Smooth muscle cell (in vitro differentiated cells): ENCODE measurements at regions not wholly inside any gene's neighbourhood (a gene's known extent, or its start where the extent isn't known, plus 50 kb on each side); places are given as distances from the start of the nearest gene placed in this dataset.

Source experiments
- DNase-seq: peaks from one replicate; lab custom pipeline; 2025; ENCODE audit not compliant: unreplicated experiment; lab: John Stamatoyannopoulos, UW
- H2AFZ ChIP-seq: fragments of 200-600 bp; sonication (generic); 2 replicates; pipeline ENCODE4 v1.6.0; 2016; ENCODE audit warnings: antibody characterized with exemption, low read depth, mild to moderate bottlenecking
- H3F3A ChIP-seq: fragments of 200-600 bp; sonication (generic); 2 replicates; pipeline ENCODE4 v1.6.0; 2017; ENCODE audit warnings: antibody characterized with exemption, low read depth
- H3K27ac ChIP-seq: fragments of 200-600 bp; sonication (generic); 2 replicates; pipeline ENCODE4 v1.5.1; 2016; ENCODE audit warnings: low read depth, mild to moderate bottlenecking
- H3K27me3 ChIP-seq: fragments of 200-600 bp; sonication (generic); 2 replicates; pipeline ENCODE4 v1.6.1; 2016; ENCODE audit warnings: low read depth, mild to moderate bottlenecking
- H3K36me3 ChIP-seq: fragments of 200-600 bp; sonication (generic); 2 replicates; pipeline ENCODE4 v1.5.1; 2016; ENCODE audit warnings: low read depth
- H3K4me1 ChIP-seq: fragments of 200-600 bp; sonication (generic); 2 replicates; pipeline ENCODE4 v1.5.1; 2016; ENCODE audit warnings: low read depth
- H3K4me2 ChIP-seq: fragments of 200-600 bp; sonication (generic); 2 replicates; pipeline ENCODE4 v1.6.0; 2016; ENCODE audit warnings: mild to moderate bottlenecking
- H3K4me3 ChIP-seq: fragments of 200-600 bp; sonication (generic); 2 replicates; pipeline ENCODE4 v1.5.1; 2016; ENCODE audit warnings: mild to moderate bottlenecking
- H3K79me2 ChIP-seq: fragments of 200-600 bp; sonication (generic); 2 replicates; pipeline ENCODE4 v1.6.0; 2016; ENCODE audit warnings: low read depth, mild to moderate bottlenecking
- H3K9ac ChIP-seq: fragments of 200-600 bp; sonication (generic); 2 replicates; pipeline ENCODE4 v1.6.0; 2016; ENCODE audit warnings: low read depth
- H3K9me3 ChIP-seq: fragments of 200-600 bp; sonication (generic); replicated peaks from 2 replicates; pipeline ENCODE4 v1.5.1; 2016; ENCODE audit warnings: low read depth
- H4K20me1 ChIP-seq: fragments of 200-600 bp; sonication (generic); 2 replicates; pipeline ENCODE4 v1.6.0; 2016; ENCODE audit warnings: low read depth
- CTCF ChIP-seq: fragments of 200-600 bp; sonication (generic); IDR thresholded peaks from 2 replicates; pipeline ENCODE4 v1.5.1; 2017; ENCODE audit warnings: borderline replicate concordance, mild to moderate bottlenecking, antibody characterized with exemption; ENCODE audit not compliant: insufficient read depth, poor library complexity, severe bottlenecking
- WGBS: methylation state at CpG from one replicate; pipeline ENCODE4 v1.1.7; 2016; ENCODE audit warnings: low lambda C conversion rate; 5-methylcytosine and 5-hydroxymethylcytosine counted together

GRCh38 chr14:98608071-98609060 lies 663.6 kb downstream of the BCL11B start:
- DNase-seq, result no peak
- H3F3A ChIP-seq, result no peaks in the 10 kb centered on the region
- no peaks in the 10 kb centered on the region for H3K36me3 ChIP-seq
- no peak overlapping the region for H2AFZ ChIP-seq
- no peaks in the 10 kb centered on the region for H4K20me1 ChIP-seq
- H3K4me3 ChIP-seq, result no peak overlapping the region
- no peak overlapping the region for H3K4me2 ChIP-seq
- 93% methylated on average over 11 of the region's 11 CpGs for WGBS
- TF ChIP-seq CTCF, result no peak
- H3K27me3 ChIP-seq, result no peaks in the 10 kb centered on the region
- H3K9ac ChIP-seq, result no peak overlapping the region
- H3K27ac ChIP-seq, result no peak overlapping the region
- no peaks in the 10 kb centered on the region for H3K4me1 ChIP-seq
- H3K79me2 ChIP-seq, result no peaks in the 10 kb centered on the region
- H3K9me3 ChIP-seq, result no peaks in the 10 kb centered on the region

- Histone ChIP-seq H3F3A (no peaks in the 10 kb centered on the region), H3K9me3 (no peaks in the 10 kb centered on the region), H3K36me3 (no peaks in the 10 kb centered on the region), H4K20me1 (no peaks in the 10 kb centered on the region), H3K27me3 (no peaks in the 10 kb centered on the region), H3K79me2 (no peaks in the 10 kb centered on the region), H2AFZ (no peak overlapping the region), H3K4me3 (no peak overlapping the region), H3K9ac (no peak overlapping the region), H3K4me1 (no peaks in the 10 kb centered on the region), H3K4me2 (no peak overlapping the region), H3K27ac (no peak overlapping the region)
- WGBS, result 88% methylated on average over 6 of the region's 6 CpGs
- no peak for TF ChIP-seq CTCF
- no peak for DNase-seq
These were observed 659.4 kb downstream of the BCL11B start for GRCh38 chr14:98612434-98613200.

GRCh38 chr14:98614741-98615140 lies 657.3 kb downstream of the BCL11B start:
- Histone ChIP-seq H3K4me3 (no peak overlapping the region), H3K27ac (no peak overlapping the region), H3K79me2 (no peaks in the 10 kb centered on the region), H3K27me3 (no peaks in the 10 kb centered on the region), H3K36me3 (no peaks in the 10 kb centered on the region), H4K20me1 (no peaks in the 10 kb centered on the region), H3K9me3 (no peaks in the 10 kb centered on the region), H2AFZ (no peak overlapping the region), H3F3A (no peaks in the 10 kb centered on the region), H3K4me1 (no peaks in the 10 kb centered on the region), H3K9ac (no peak overlapping the region), H3K4me2 (no peak overlapping the region)
- no peak for TF ChIP-seq CTCF
- no peak for DNase-seq
- WGBS, result 98% methylated on average over 3 of the region's 3 CpGs
